ENCODE measurements at regions not wholly inside any gene's neighbourhood (a gene's known extent, or its start where the extent isn't known, plus 50 kb on each side); places are given as distances from the start of the nearest gene placed in this dataset.
"Not testable (repeated sequence)": the region's sequence is repeated elsewhere in the genome, so short reads cannot be mapped to it uniquely, and the experiment has no call there.

GRCh38 chr6:48985025-48985424 lies 478.0 kb downstream of the MMUT start:
- no peak overlapping the region for H3K4me3 ChIP-seq
- peaks cover 0 to 3% (median 0%) of the 10 kb centered on the region in 4 donors for H3K4me1 ChIP-seq
- H3K27ac ChIP-seq, result no peak overlapping the region
- TF ChIP-seq POLR2AphosphoS5 (IDR thresholded peaks at IDR 0.05) (no peak), CTCF (IDR thresholded peaks at IDR 0.05) (no peak), EP300 (IDR thresholded peaks at IDR 0.05; ENCODE audit: low read depth) (no peak), POLR2A (IDR thresholded peaks at IDR 0.05) (no peak)
- 80 to 95% methylated on average over 6 of the region's 6 CpGs for WGBS, 2 donors (ENCODE audit: low coverage in 1 of 2)
- H3K9me3 ChIP-seq, result no peaks in the 10 kb centered on the region
- H3K36me3 ChIP-seq, result no peaks in the 10 kb centered on the region
- in situ Hi-C loops (cut with MboI; ENCODE audit: low pct_ligation_motif_present in 1 of 4, low pct_unique_long_range_greater_than_20kb in 1 of 4, low sequenced_read_pairs in 3 of 4) (no loop called here), intact Hi-C loops (cut with DNase I; ENCODE audit: low total_unique reads) (no loop called here)
- no peak for DNase-seq
- H3K27me3 ChIP-seq, result no peaks in the 10 kb centered on the region

- DNase-seq; H3K4me1 ChIP-seq; H3K9me3 ChIP-seq; H3K27ac ChIP-seq; H3K4me3 ChIP-seq; H3K27me3 ChIP-seq; intact Hi-C loops (cut with DNase I; ENCODE audit: low total_unique reads); in situ Hi-C loops (cut with MboI; ENCODE audit: low pct_ligation_motif_present in 1 of 4, low pct_unique_long_range_greater_than_20kb in 1 of 4, low sequenced_read_pairs in 3 of 4); H3K36me3 ChIP-seq: not testable (repeated sequence)
- 93% methylated on average over 20 of the region's 20 CpGs; no CpG with 5 or more reads in 1 of the 2 donors for WGBS, 2 donors (ENCODE audit: low coverage in 1 of 2)
Measured at GRCh38 chr6:48983968-48984367, 479.1 kb downstream of the MMUT start.

- no peaks in the 10 kb centered on the region for H3K9me3 ChIP-seq
- intact Hi-C loops (cut with DNase I; ENCODE audit: low total_unique reads), result no loop called here
Measured at GRCh38 chr6:48983377-48983776, 479.7 kb downstream of the MMUT start.

GRCh38 chr6:48979806-48980205 lies 483.2 kb downstream of the MMUT start:
- Histone ChIP-seq H3K4me3 (no peak overlapping the region), H3K27ac (no peak overlapping the region), H3K36me3 (no peaks in the 10 kb centered on the region), H3K4me1 (no peaks in the 10 kb centered on the region), H3K9me3 (no peaks in the 10 kb centered on the region), H3K27me3 (no peaks in the 10 kb centered on the region)
- no peak for DNase-seq
- WGBS, 2 donors (ENCODE audit: low coverage in 1 of 2), result 83% methylated on average over 2 of the region's 2 CpGs; no CpG with 5 or more reads in 1 of the 2 donors
- no peak for TF ChIP-seq CTCF (IDR thresholded peaks at IDR 0.05)
- intact Hi-C loops (cut with DNase I; ENCODE audit: low total_unique reads), result no loop called here
- in situ Hi-C loops (cut with MboI; ENCODE audit: low pct_ligation_motif_present in 1 of 4, low pct_unique_long_range_greater_than_20kb in 1 of 4, low sequenced_read_pairs in 3 of 4), result no loop called here

More at GRCh38 chr6:48983377-48983776, 479.7 kb downstream of the MMUT start:
- Histone ChIP-seq H3K4me1 (peaks cover 0 to 3% (median 0%) of the 10 kb centered on the region in 4 donors), H3K27me3 (no peaks in the 10 kb centered on the region), H3K4me3 (no peak overlapping the region), H3K36me3 (no peaks in the 10 kb centered on the region), H3K27ac (no peak overlapping the region)
- no peak for DNase-seq
- in situ Hi-C loops (cut with MboI; ENCODE audit: low pct_ligation_motif_present in 1 of 4, low pct_unique_long_range_greater_than_20kb in 1 of 4, low sequenced_read_pairs in 3 of 4), result no loop called here
- TF ChIP-seq CTCF (IDR thresholded peaks at IDR 0.05) (no peak), POLR2AphosphoS5 (IDR thresholded peaks at IDR 0.05) (no peak), EP300 (IDR thresholded peaks at IDR 0.05; ENCODE audit: low read depth) (no peak), POLR2A (IDR thresholded peaks at IDR 0.05) (no peak)
- 91% methylated on average over 17 of the region's 17 CpGs; no CpG with 5 or more reads in 1 of the 2 donors for WGBS, 2 donors (ENCODE audit: low coverage in 1 of 2)

GRCh38 chr6:48979085-48979484 lies 484.0 kb downstream of the MMUT start:
- TF ChIP-seq CTCF (IDR thresholded peaks at IDR 0.05) (no peak), POLR2A (IDR thresholded peaks at IDR 0.05) (no peak), EP300 (IDR thresholded peaks at IDR 0.05; ENCODE audit: low read depth) (no peak)
- DNase-seq, result no peak
- H3K27ac ChIP-seq, result no peak overlapping the region
- no peak overlapping the region for H3K4me3 ChIP-seq
- H3K27me3 ChIP-seq, result no peaks in the 10 kb centered on the region
- intact Hi-C loops (cut with DNase I; ENCODE audit: low total_unique reads), result no loop called here
- H3K9me3 ChIP-seq, result no peaks in the 10 kb centered on the region
- H3K4me1 ChIP-seq, result no peaks in the 10 kb centered on the region
- no peaks in the 10 kb centered on the region for H3K36me3 ChIP-seq
- in situ Hi-C loops (cut with MboI; ENCODE audit: low pct_ligation_motif_present in 1 of 4, low pct_unique_long_range_greater_than_20kb in 1 of 4, low sequenced_read_pairs in 3 of 4), result no loop called here
- 80 to 89% methylated on average over 1 to 8 of the region's 8 CpGs for WGBS, 2 donors (ENCODE audit: low coverage in 1 of 2)
